ENCODE measurements at regions not wholly inside any gene's neighbourhood (a gene's known extent, or its start where the extent isn't known, plus 50 kb on each side); places are given as distances from the start of the nearest gene placed in this dataset.
"Not testable (repeated sequence)": the region's sequence is repeated elsewhere in the genome, so short reads cannot be mapped to it uniquely, and the experiment has no call there.

GRCh38 chr13:90308249-90308648, 1039.2 kb upstream of the MIR17HG start:
- DNase-seq = no peak

GRCh38 chr13:90311929-90312328, 1035.6 kb upstream of the MIR17HG start:
- no peak for DNase-seq

GRCh38 chr13:90315061-90315460, 1032.4 kb upstream of the MIR17HG start:
- no peak for DNase-seq

GRCh38 chr13:90320664-90321063, 1026.8 kb upstream of the MIR17HG start:
- DNase-seq = no peak

GRCh38 chr13:90321281-90321931, 1026.1 kb upstream of the MIR17HG start:
- no peak for DNase-seq

GRCh38 chr13:90329641-90330040, 1017.8 kb upstream of the MIR17HG start:
- DNase-seq = no peak

GRCh38 chr13:90331974-90332373, 1015.5 kb upstream of the MIR17HG start:
- no peak for DNase-seq

GRCh38 chr13:90336507-90336906, 1011.0 kb upstream of the MIR17HG start:
- no peak for DNase-seq

GRCh38 chr13:90341348-90341747, 1006.1 kb upstream of the MIR17HG start:
- DNase-seq = not testable (repeated sequence)

GRCh38 chr13:90348477-90349136, 998.9 kb upstream of the MIR17HG start:
- not testable (repeated sequence) for DNase-seq

- no peak for DNase-seq
Measured at GRCh38 chr13:90352763-90353162, 994.7 kb upstream of the MIR17HG start.

GRCh38 chr13:90355162-90355751, 992.2 kb upstream of the MIR17HG start:
- no peak for DNase-seq

GRCh38 chr13:90360785-90361184, 986.7 kb upstream of the MIR17HG start:
- DNase-seq = no peak

- no peak for DNase-seq
Measured at GRCh38 chr13:90362707-90363106, 984.8 kb upstream of the MIR17HG start.

GRCh38 chr13:90365130-90365529, 982.4 kb upstream of the MIR17HG start:
- peak in 1 of 2 experiments; percentile 2 for DNase-seq

GRCh38 chr13:90374168-90374567, 973.3 kb upstream of the MIR17HG start:
- DNase-seq = no peak

- no peak for DNase-seq
Measured at GRCh38 chr13:90375851-90376250, 971.6 kb upstream of the MIR17HG start.

- DNase-seq = no peak
Measured at GRCh38 chr13:90382425-90382824, 965.1 kb upstream of the MIR17HG start.

GRCh38 chr13:90385781-90386489, 961.6 kb upstream of the MIR17HG start:
- no peak for DNase-seq

GRCh38 chr13:90388887-90389452, 958.5 kb upstream of the MIR17HG start:
- no peak for DNase-seq

- DNase-seq = no peak
Measured at GRCh38 chr13:90389537-90389936, 958.0 kb upstream of the MIR17HG start.

- DNase-seq = no peak
Measured at GRCh38 chr13:90393408-90393807, 954.1 kb upstream of the MIR17HG start.

- no peak for DNase-seq
Measured at GRCh38 chr13:90395348-90395747, 952.1 kb upstream of the MIR17HG start.
